Kidney epithelial cell (primary cell): ENCODE measurements at regions not wholly inside any gene's neighbourhood (a gene's known extent, or its start where the extent isn't known, plus 50 kb on each side); places are given as distances from the start of the nearest gene placed in this dataset.
"Not testable (repeated sequence)": the region's sequence is repeated elsewhere in the genome, so short reads cannot be mapped to it uniquely, and the experiment has no call there.

Source experiments
- DNase-seq: peaks from one replicate; pipeline ENCODE4 v3.0.0-alpha.2; 2010; ENCODE audit warnings: low read depth
- H3K27me3 ChIP-seq: 2 replicates; pipeline ENCODE4 v1.6.0; 2011; ENCODE audit warnings: low read length; ENCODE audit not compliant: control insufficient read depth, insufficient read depth
- H3K36me3 ChIP-seq: 2 replicates; pipeline ENCODE4 v1.5.1; 2011; ENCODE audit warnings: low read length; ENCODE audit not compliant: control insufficient read depth, insufficient read depth
- H3K4me3 ChIP-seq: 2 replicates; pipeline ENCODE4 v1.5.1; 2011; ENCODE audit warnings: low read depth, mild to moderate bottlenecking, control low read depth, low read length
- CTCF ChIP-seq: IDR thresholded peaks from 2 replicates; pipeline ENCODE4 v1.5.1; 2011; ENCODE audit warnings: mild to moderate bottlenecking, moderate library complexity, low read length, control low read depth, inconsistent platforms; ENCODE audit not compliant: insufficient read depth, poor library complexity, severe bottlenecking

- DNase-seq = no peak
- H3K36me3 ChIP-seq = no peaks in the 10 kb centered on the region
- H3K27me3 ChIP-seq = no peaks in the 10 kb centered on the region
- no peak overlapping the region for H3K4me3 ChIP-seq
- TF ChIP-seq CTCF = no peak
Observed at GRCh38 chr4:162782096-162782777, 384.5 kb downstream of the NAF1 start.

GRCh38 chr4:162770761-162771490 lies 395.8 kb downstream of the NAF1 start:
- Histone ChIP-seq H3K36me3 (no peaks in the 10 kb centered on the region), H3K4me3 (no peak overlapping the region), H3K27me3 (no peaks in the 10 kb centered on the region)
- DNase-seq = no peak
- TF ChIP-seq CTCF = no peak

GRCh38 chr4:162767083-162767482 lies 399.6 kb downstream of the NAF1 start:
- DNase-seq = no peak
- Histone ChIP-seq H3K27me3 (no peaks in the 10 kb centered on the region), H3K36me3 (no peaks in the 10 kb centered on the region), H3K4me3 (no peak overlapping the region)
- no peak for TF ChIP-seq CTCF

- H3K36me3 ChIP-seq = no peaks in the 10 kb centered on the region
- H3K4me3 ChIP-seq = no peak overlapping the region
- no peak for DNase-seq
- H3K27me3 ChIP-seq = no peaks in the 10 kb centered on the region
- TF ChIP-seq CTCF = no peak
Observed at GRCh38 chr4:162761965-162762364, 404.7 kb downstream of the NAF1 start.

GRCh38 chr4:162740228-162740627 lies 426.5 kb downstream of the NAF1 start:
- H3K36me3 ChIP-seq, DNase-seq, H3K27me3 ChIP-seq, H3K4me3 ChIP-seq: not testable (repeated sequence)

- not testable (repeated sequence) for H3K27me3 ChIP-seq, DNase-seq, H3K36me3 ChIP-seq, H3K4me3 ChIP-seq
Observed at GRCh38 chr4:162739596-162739995, 427.1 kb downstream of the NAF1 start.

GRCh38 chr4:162732876-162733275 lies 433.8 kb downstream of the NAF1 start:
- no peak overlapping the region for H3K4me3 ChIP-seq
- no peak for TF ChIP-seq CTCF
- no peak for DNase-seq

More at GRCh38 chr4:162732876-162733275, 433.8 kb downstream of the NAF1 start:
- no peaks in the 10 kb centered on the region for H3K27me3 ChIP-seq
- H3K36me3 ChIP-seq = no peaks in the 10 kb centered on the region
